SK-N-SH treated with all-trans-retinoic acid at 6 μM for 48 hours (cell line): ENCODE measurements at regions not wholly inside any gene's neighbourhood (a gene's known extent, or its start where the extent isn't known, plus 50 kb on each side); places are given as distances from the start of the nearest gene placed in this dataset.

ENCODE experiments used
- ATAC-seq: fragments of 200-7000 bp; cut with Tn5 transposase; 3 replicates; pipeline ENCODE4 v1.9.1; 2020; ENCODE audit warnings: mild to moderate bottlenecking, moderate library complexity
- ARNTL ChIP-seq: fragments of 450-650 bp; formaldehyde crosslinking; IDR thresholded peaks from 2 replicates; pipeline ENCODE4 v1.5.0; 2020; ENCODE audit warnings: low read depth, mild to moderate bottlenecking, moderate library complexity, borderline replicate concordance
- BACH2 ChIP-seq: fragments of 250-450 bp; sonication (Bioruptor Pico); IDR thresholded peaks from 2 replicates; pipeline ENCODE4 v1.9.0; 2021; ENCODE audit warnings: mild to moderate bottlenecking, borderline replicate concordance
- CREB5 ChIP-seq: fragments of 250-450 bp; sonication (Bioruptor Pico); IDR thresholded peaks from 2 replicates; pipeline ENCODE4 v1.5.1; 2020; ENCODE audit warnings: low read depth, mild to moderate bottlenecking, moderate library complexity
- CSDC2 ChIP-seq: fragments of 250-450 bp; sonication (Bioruptor Pico); IDR thresholded peaks from 2 replicates; pipeline ENCODE4 v1.5.0; 2020; ENCODE audit warnings: mild to moderate bottlenecking, moderate library complexity
- CSRNP3 ChIP-seq: fragments of 250-450 bp; sonication (Bioruptor Pico); IDR thresholded peaks from 2 replicates; pipeline ENCODE4 v1.5.1; 2021; ENCODE audit warnings: mild to moderate bottlenecking, moderate library complexity
- ESRRG ChIP-seq: fragments of 250-450 bp; sonication (Bioruptor Pico); IDR thresholded peaks from 2 replicates; pipeline ENCODE4 v1.6.1; 2021; ENCODE audit warnings: mild to moderate bottlenecking
- GLIS3 ChIP-seq: fragments of 250-450 bp; sonication (Bioruptor Pico); IDR thresholded peaks from 2 replicates; pipeline ENCODE4 v1.5.0; 2020; ENCODE audit warnings: mild to moderate bottlenecking, moderate library complexity
- ISL1 ChIP-seq: fragments of 250-450 bp; sonication (Bioruptor Pico); IDR thresholded peaks from 2 replicates; pipeline ENCODE4 v2.1.2; 2022; ENCODE audit warnings: mild to moderate bottlenecking, moderate library complexity
- OSR1 ChIP-seq: fragments of 250-450 bp; sonication (Bioruptor Pico); IDR thresholded peaks from 2 replicates; pipeline ENCODE4 v1.8.0; 2022; ENCODE audit warnings: moderate library complexity, mild to moderate bottlenecking, inconsistent platforms
- POU6F1 ChIP-seq: fragments of 250-450 bp; sonication (Bioruptor Pico); IDR thresholded peaks from 2 replicates; pipeline ENCODE4 v1.8.0; 2021; ENCODE audit warnings: low read depth, mild to moderate bottlenecking, moderate library complexity, borderline replicate concordance
- PPARA ChIP-seq: fragments of 250-450 bp; sonication (Bioruptor Pico); IDR thresholded peaks from 2 replicates; pipeline ENCODE4 v1.5.0; 2020; ENCODE audit warnings: mild to moderate bottlenecking, borderline replicate concordance
- RARB ChIP-seq: fragments of 250-450 bp; sonication (Bioruptor Pico); IDR thresholded peaks from 2 replicates; pipeline ENCODE4 v1.8.0; 2021; ENCODE audit warnings: mild to moderate bottlenecking, moderate library complexity
- SNAI2 ChIP-seq: fragments of 250-450 bp; sonication (Bioruptor Pico); IDR thresholded peaks from 2 replicates; pipeline ENCODE4 v1.5.0; 2020; ENCODE audit warnings: mild to moderate bottlenecking, moderate library complexity
- TCF4 ChIP-seq: fragments of 250-450 bp; sonication (Bioruptor Pico); IDR thresholded peaks from 2 replicates; pipeline ENCODE4 v1.8.0; 2021; ENCODE audit warnings: mild to moderate bottlenecking, moderate library complexity, borderline replicate concordance
- TOX ChIP-seq: fragments of 250-450 bp; sonication (Bioruptor Pico); IDR thresholded peaks from 2 replicates; pipeline ENCODE4 v1.8.0; 2021; ENCODE audit warnings: mild to moderate bottlenecking, moderate library complexity, borderline replicate concordance
- ZFP3 ChIP-seq: fragments of 250-450 bp; sonication (Bioruptor Pico); IDR thresholded peaks from 2 replicates; pipeline ENCODE4 v1.5.0; 2020; ENCODE audit warnings: mild to moderate bottlenecking, moderate library complexity
- ZFP30 ChIP-seq: fragments of 450-650 bp; formaldehyde crosslinking; IDR thresholded peaks from 2 replicates; pipeline ENCODE4 v1.5.0; 2022; ENCODE audit warnings: mild to moderate bottlenecking, moderate library complexity
- ZNF565 ChIP-seq: fragments of 450-650 bp; formaldehyde crosslinking; conservative IDR thresholded peaks from 2 replicates; pipeline ENCODE4 v1.5.0; 2020; ENCODE audit warnings: low read depth, mild to moderate bottlenecking, moderate library complexity
- ZNF70 ChIP-seq: fragments of 450-650 bp; formaldehyde crosslinking; IDR thresholded peaks from 2 replicates; pipeline ENCODE4 v1.5.0; 2020; ENCODE audit warnings: mild to moderate bottlenecking, moderate library complexity
- ZNF8 ChIP-seq: fragments of 450-650 bp; formaldehyde crosslinking; IDR thresholded peaks from 2 replicates; pipeline ENCODE4 v1.5.0; 2020; ENCODE audit warnings: mild to moderate bottlenecking, moderate library complexity
- TF ChIP-seq, protein P1 (sequence below): fragments of 250-450 bp; sonication (Bioruptor Pico); IDR thresholded peaks from 2 replicates; pipeline ENCODE4 v1.5.0; 2020; ENCODE audit warnings: mild to moderate bottlenecking, moderate library complexity

- ATAC-seq, result no peak
- TF ChIP-seq ARNTL (CRISPR knock-in tag) (no peak), ESRRG (CRISPR knock-in tag) (no peak)
Observed at GRCh38 chr2:65877331-65878010, 445.1 kb upstream of the SPRED2 start.

- TF ChIP-seq ZNF8 (CRISPR knock-in tag), result no peak
- TF ChIP-seq TOX (CRISPR knock-in tag), result no peak
- TF ChIP-seq ZNF70 (CRISPR knock-in tag), result no peak
- no peak for TF ChIP-seq RARB (CRISPR knock-in tag)
- no peak for TF ChIP-seq ISL1
- no peak for TF ChIP-seq OSR1 (CRISPR knock-in tag)
- no peak for TF ChIP-seq TCF4 (CRISPR knock-in tag)
- no peak for TF ChIP-seq CREB5 (CRISPR knock-in tag)
- no peak for TF ChIP-seq ZFP30 (CRISPR knock-in tag)
- no peak for TF ChIP-seq GLIS3 (CRISPR knock-in tag)
- no peak for TF ChIP-seq BACH2 (CRISPR knock-in tag)
- no peak for ATAC-seq
Observed at GRCh38 chr2:65876114-65876513, 443.7 kb upstream of the SPRED2 start.

DNA sequence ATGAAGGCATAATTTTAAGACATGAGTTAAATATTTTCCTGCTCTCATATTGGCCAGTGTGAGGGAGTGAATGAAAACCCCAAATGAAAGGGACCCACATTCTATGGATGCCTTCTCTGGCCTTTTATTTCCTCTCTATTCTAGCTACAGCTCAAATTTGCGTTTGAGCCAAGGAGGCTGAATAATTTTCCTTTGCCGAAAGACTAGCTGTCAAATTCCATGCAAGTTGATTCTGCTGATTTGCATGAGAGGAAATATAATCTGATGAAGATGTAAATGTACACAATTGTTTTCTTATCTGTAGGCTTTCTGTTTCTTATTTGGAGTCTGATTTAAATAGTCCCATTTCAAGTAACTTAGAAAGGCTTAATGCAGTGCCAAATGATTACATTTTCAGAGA, 438.4 kb upstream of the SPRED2 start:
- TF ChIP-seq OSR1 (CRISPR knock-in tag) (no peak), ISL1 (no peak), ARNTL (CRISPR knock-in tag) (no peak)
- ATAC-seq, result no peak

DNA sequence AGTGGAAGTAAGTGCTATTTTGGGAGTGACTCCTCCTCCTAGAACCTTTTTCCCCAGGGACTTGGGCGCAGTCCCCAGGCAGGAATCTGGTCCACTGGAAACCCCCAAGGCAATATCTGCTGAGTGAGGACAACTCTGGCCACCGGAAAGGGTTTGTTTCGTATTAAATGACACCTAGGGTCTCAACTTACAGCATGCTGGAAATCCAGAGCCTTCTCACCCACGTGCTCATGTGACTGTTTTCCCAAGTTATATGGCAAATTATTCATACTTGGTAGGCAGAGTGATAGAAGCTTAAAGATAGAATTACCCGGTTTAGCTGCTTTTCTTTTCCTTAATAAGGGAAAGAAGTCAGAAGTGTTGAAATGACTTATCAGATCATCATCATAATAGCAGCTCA, 436.9 kb upstream of the SPRED2 start:
- no peak for ATAC-seq
- TF ChIP-seq, protein P1, sequence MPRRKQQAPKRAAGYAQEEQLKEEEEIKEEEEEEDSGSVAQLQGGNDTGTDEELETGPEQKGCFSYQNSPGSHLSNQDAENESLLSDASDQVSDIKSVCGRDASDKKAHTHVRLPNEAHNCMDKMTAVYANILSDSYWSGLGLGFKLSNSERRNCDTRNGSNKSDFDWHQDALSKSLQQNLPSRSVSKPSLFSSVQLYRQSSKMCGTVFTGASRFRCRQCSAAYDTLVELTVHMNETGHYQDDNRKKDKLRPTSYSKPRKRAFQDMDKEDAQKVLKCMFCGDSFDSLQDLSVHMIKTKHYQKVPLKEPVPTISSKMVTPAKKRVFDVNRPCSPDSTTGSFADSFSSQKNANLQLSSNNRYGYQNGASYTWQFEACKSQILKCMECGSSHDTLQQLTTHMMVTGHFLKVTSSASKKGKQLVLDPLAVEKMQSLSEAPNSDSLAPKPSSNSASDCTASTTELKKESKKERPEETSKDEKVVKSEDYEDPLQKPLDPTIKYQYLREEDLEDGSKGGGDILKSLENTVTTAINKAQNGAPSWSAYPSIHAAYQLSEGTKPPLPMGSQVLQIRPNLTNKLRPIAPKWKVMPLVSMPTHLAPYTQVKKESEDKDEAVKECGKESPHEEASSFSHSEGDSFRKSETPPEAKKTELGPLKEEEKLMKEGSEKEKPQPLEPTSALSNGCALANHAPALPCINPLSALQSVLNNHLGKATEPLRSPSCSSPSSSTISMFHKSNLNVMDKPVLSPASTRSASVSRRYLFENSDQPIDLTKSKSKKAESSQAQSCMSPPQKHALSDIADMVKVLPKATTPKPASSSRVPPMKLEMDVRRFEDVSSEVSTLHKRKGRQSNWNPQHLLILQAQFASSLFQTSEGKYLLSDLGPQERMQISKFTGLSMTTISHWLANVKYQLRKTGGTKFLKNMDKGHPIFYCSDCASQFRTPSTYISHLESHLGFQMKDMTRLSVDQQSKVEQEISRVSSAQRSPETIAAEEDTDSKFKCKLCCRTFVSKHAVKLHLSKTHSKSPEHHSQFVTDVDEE, result no peak
- TF ChIP-seq POU6F1 (CRISPR knock-in tag) (no peak), CSRNP3 (CRISPR knock-in tag) (no peak), ARNTL (CRISPR knock-in tag) (no peak), BACH2 (CRISPR knock-in tag) (no peak), SNAI2 (CRISPR knock-in tag) (no peak), ESRRG (CRISPR knock-in tag) (no peak), PPARA (CRISPR knock-in tag) (no peak), ZNF565 (no peak), CSDC2 (CRISPR knock-in tag) (no peak), TOX (CRISPR knock-in tag) (no peak), GLIS3 (CRISPR knock-in tag) (no peak), ZFP30 (CRISPR knock-in tag) (no peak), ZFP3 (CRISPR knock-in tag) (no peak), ZNF70 (CRISPR knock-in tag) (no peak)
- TF ChIP-seq, all 23 proteins: peak for 0
